Renal cortex interstitium (tissue), 11 donors: ENCODE measurements at regions not wholly inside any gene's neighbourhood (a gene's known extent, or its start where the extent isn't known, plus 50 kb on each side); places are given as distances from the start of the nearest gene placed in this dataset.
A peak's percentile ranks its signal among the peaks of the same experiment; 100 is the strongest.

ENCODE experiments used
- DNase-seq, 11 donors: peaks; one replicate each; pipeline ENCODE4 v3.0.0-alpha.2; 2013; ENCODE audit warnings: low read depth in 9 of 11, low spot score in 4 of 11; ENCODE audit errors: extremely low read depth in 1 of 11

- no peak for DNase-seq
Observed at GRCh38 chr12:124640056-124640455, 72.6 kb upstream of the NCOR2 start.

GRCh38 chr12:124639122-124639806 is 71.9 kb upstream of the NCOR2 start:
- no peak for DNase-seq

DNA sequence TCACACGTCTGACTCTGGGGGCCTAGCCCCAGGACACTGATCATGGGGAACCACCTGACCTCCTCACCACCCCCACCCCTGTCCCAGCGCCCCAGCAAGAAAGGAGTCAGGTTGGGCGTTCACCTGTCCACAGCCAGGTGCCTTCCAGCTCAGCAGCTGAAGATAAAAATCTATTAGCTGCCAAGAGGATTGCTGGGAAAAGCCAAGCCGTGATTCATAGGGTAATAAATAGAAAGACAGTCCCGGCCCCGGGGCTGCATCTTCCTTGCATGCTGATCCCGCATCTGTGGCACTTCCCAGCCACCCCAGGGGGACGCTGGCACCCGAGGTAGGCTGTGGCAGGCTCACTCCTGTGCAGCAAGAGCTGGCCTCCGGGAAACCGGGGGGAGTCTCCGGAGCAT is 70.2 kb upstream of the NCOR2 start:
- no peak for DNase-seq

GRCh38 chr12:124637163-124637562 is 69.8 kb upstream of the NCOR2 start:
- no peak for DNase-seq

DNA sequence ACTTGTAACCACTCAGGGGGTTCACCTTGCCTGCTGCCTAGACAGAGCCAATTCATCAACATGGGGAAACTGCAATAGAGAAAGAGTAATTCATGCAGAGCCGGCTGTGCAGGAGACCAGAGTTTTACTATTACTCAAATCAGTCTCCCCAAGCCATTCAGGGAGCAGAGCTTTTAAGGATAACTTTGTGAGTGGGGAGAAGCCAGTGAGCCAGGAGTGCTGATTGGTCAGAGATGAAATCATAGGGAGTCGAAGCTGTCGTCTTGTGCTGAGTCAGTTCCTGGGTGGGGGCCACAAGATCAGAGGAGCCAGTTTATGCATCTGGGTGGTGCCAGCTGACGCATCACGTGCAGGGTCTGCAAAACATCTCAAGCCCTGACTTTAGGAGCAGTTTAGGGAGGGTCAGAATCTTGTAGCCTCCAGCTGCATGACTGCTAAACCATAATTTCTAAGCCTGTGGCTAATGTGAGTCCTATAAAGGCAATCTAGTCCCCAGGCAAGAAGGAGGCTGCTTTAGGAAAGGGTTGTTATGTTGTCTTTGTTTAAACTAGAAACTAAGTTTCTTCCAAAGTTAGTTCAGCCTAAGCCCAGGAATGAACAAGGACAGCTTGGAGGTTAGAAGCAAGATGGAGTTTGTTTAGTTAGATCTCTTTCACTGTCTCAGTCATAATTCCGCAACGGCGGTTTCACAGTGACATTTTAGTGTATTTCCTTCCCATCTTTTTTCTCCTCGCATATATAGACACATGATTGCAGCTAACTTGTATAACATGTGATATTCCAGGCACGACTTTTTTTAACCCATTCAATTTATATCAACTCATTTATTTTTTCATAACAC is 68.9 kb upstream of the NCOR2 start:
- no peak for DNase-seq

- no peak for DNase-seq
Observed at GRCh38 chr12:124635316-124635715, 67.9 kb upstream of the NCOR2 start.

GRCh38 chr12:124633365-124634362 is 66.3 kb upstream of the NCOR2 start:
- no peak for DNase-seq

DNA sequence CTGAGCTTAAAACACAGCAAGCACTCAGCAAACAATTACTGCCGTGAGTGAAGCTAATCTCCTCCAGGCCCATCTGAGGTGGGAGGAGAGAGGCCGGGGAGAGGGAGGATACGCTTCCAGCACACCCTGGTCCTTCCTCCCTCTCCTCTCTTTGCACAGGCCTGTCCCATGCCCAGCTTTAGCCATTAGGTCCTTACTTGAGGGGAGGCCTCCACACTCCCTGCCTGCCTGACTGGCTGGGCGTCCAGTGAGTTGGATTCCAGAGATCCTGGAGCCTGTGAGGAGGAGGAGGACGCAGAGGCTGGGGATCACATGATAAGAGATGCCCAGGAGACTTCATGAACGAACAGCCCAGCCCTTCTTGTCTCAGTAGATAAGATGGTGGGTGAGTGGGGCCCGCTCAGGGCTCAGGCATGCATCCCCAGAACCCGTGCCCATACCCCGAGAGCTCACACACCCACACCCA is 65.1 kb upstream of the NCOR2 start:
- DNase-seq: peak in 2 of 11 donors; percentile 29 to 46

GRCh38 chr12:124631681-124632256 is 64.4 kb upstream of the NCOR2 start:
- no peak for DNase-seq

DNA sequence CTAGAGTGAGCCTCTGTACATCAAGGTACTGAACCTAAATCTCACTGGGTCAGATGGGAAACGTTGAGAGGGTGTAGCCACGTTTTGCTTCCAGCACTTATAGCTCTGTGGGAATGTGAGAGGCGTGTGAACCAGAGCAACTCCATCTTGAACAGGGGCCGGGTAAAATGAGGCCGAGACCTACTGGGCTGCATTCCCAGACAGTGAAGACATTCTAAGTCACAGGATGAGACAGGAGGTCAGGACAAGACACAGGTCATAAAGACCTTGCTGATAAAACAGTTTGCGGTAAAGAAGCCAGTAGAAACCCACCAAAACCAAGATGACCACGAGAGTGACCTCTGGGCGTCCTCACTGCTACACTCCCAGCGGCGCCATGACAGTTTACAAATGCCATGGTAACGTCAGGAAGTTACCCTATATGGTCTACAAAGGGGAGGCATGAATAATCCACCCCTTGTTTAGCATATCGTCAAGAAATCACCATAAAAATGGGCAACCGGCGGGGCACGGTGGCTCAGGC is 63.4 kb upstream of the NCOR2 start:
- no peak for DNase-seq

DNA sequence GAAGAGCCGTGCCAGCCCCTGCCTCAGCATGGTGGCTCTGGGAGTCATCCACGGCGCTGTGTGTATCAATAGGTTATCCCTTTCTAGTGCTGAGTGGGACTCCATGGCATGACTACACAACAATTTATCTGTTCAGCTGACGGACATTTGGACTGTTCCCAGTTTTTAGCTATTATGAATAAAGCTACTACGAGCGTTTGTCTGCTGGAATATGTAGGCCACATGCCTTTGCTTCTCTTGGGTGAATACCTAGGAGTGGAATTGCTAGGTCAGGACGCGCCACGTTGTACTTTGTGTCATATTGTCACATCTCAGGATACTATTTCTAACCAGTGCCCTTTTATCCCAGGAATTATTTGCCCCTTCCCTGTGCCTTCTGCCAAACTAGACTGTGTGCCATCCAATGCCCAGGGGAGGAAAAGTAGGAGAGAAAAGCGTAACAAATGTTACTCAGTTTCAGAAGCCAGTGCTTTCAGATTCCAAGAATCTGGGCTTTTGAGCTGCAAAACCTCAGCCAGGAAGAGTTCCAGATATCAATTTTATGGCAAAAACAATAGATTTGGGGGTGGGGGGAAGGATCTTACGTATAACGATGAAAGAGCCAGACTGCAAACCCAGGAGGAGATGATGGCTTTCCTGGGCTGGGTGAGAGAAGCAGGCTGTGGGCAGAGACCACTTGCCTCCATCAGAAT is 62.5 kb upstream of the NCOR2 start:
- DNase-seq: no peak

DNA sequence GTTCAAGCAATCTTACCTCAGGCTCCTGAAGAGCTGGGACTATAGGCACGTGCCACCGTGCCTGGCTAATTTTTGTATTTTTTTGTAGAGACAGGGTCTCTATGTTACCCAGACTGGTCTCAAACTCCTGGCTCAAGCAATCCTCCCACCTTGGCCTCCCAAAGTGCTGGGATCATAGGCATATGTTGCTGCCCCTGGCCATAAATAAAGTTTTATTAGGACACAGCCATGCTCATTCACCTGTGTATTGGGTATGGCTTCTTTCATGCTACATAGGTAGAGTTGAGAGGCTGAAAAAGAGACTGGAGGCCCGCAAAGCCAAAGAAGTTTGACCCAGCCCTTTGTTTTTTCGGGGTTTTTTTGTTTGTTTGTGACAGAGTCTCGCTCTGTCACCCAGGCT is 61.7 kb upstream of the NCOR2 start:
- no peak for DNase-seq

DNA sequence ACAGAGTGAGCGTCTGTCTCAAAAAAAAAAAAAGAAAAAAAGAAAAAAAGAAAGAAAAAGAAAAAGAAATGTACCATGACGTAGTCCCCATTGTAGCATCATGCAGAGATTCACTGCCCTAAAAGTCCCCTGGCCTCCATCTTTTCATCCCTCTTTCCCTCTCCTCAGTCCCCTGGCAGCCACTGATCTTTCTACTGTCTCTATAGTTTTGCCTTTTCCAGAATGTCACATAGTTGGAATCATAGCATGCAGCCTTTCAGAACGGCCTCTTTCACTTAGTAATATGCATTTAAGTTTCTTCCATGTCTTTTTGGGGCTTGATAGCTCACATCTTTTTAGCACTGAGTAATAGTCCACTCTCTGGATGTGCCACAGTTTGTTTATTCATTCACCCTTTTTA is 60.5 kb upstream of the NCOR2 start:
- DNase-seq: no peak

- peak in 4 of 11 donors; percentile 18 to 54 (median 40) for DNase-seq
Observed at GRCh38 chr12:124626971-124627411, 59.6 kb upstream of the NCOR2 start.

- no peak for DNase-seq
Observed at GRCh38 chr12:124625867-124626675, 58.7 kb upstream of the NCOR2 start.

DNA sequence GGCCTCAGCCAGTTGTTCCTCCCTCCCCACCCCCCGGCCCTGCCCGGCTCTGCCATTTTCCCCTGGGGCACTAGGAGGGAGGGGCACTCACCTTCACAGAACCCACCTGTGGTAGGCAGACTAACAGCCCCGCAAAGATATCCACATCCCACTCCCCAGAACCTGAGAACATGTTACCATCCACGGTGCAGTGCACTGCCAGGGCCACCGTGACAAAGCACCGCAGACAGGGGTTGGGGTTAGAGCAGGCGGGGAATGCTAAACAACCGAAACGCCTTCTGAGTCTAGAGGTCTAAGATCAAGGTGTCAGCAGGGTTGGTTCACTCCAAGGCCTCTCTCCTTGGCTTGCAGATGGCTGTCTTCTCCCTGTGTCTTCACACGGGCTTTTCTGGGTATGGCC is 57.4 kb upstream of the NCOR2 start:
- DNase-seq: no peak

DNA sequence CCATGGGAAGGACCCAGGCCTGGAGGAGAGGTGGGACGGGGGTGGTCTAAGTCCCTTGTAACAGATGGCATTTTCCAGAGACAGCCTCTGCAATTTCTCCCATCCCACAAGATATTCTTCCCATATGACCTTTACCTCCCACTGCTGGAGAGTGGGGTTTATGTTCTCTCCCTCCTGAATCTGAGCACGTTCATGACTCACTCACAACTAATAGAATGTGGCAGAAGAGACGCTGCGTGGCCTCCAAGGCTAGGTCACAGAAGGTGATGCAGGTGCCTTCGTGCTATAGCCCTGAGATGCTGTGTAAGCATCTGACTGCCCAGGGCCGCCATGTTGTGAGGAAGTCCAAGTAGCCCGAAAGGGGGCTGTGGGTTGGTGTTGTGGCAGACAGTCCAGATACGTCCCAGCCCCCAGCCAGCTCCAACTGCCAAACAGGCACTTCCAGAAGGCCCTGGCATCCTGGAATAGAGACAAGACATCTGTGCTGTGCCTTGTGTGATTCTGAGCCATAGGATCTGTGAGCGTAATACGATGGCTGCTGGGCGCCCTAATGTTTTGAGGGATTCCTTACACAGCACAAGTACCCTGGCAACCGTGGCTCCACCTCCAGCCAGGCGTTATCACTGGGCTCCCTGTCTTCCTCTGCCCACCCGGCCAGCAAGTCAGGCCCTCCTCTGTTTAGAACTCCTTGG is 56.1 kb upstream of the NCOR2 start:
- DNase-seq: no peak
